Sigmoid colon (tissue), 6 donors: ENCODE measurements at regions not wholly inside any gene's neighbourhood (a gene's known extent, or its start where the extent isn't known, plus 50 kb on each side); places are given as distances from the start of the nearest gene placed in this dataset.

Experiments used
- DNase-seq: peaks from one replicate; pipeline ENCODE4 v3.0.0-alpha.2; 2019
- H3K27ac ChIP-seq, 4 donors: fragments of 200-600 bp; sonication (generic); one replicate each; pipeline ENCODE4 v1.5.1; 2016 to 2019; ENCODE audit warnings: mild to moderate bottlenecking in 1 of 4
- H3K27me3 ChIP-seq, 3 donors: fragments of 200-600 bp; sonication (generic); one replicate each; pipeline ENCODE4 v1.5.1; 2019; ENCODE audit warnings: mild to moderate bottlenecking in 1 of 3
- H3K36me3 ChIP-seq, 4 donors: fragments of 200-600 bp; sonication (generic); one replicate each; pipeline ENCODE4 v1.5.1; 2016 to 2019
- H3K4me1 ChIP-seq, 4 donors: fragments of 200-600 bp; sonication (generic); one replicate each; pipeline ENCODE4 v1.5.1; 2017 to 2019
- H3K4me3 ChIP-seq, 4 donors: fragments of 200-600 bp; sonication (generic); one replicate each; pipeline ENCODE4 v1.5.1; 2017 to 2019; ENCODE audit warnings: mild to moderate bottlenecking in 2 of 4, moderate library complexity in 1 of 4
- H3K9me3 ChIP-seq, 4 donors: fragments of 200-600 bp in 3 of 4; sonication (generic) in 3 of 4; one replicate each; pipeline versions ENCODE4 v1.5.1 to v1.6.1; 2013 to 2019
- CTCF ChIP-seq, 4 experiments: fragments of 450-650 bp in 3 of 4; fragments of 200-600 bp in 1 of 4; IDR thresholded peaks; one replicate each; pipeline ENCODE4 v1.5.1; 2016 to 2019; ENCODE audit warnings: antibody characterized with exemption in 4 of 4, mild to moderate bottlenecking in 3 of 4, moderate library complexity in 2 of 4
- EP300 ChIP-seq, 4 donors: sonication (generic); formaldehyde crosslinking; IDR thresholded peaks; one replicate each; pipeline ENCODE4 v1.6.1; 2017; ENCODE audit warnings: antibody characterized with exemption in 4 of 4
- POLR2A ChIP-seq, 2 donors: fragments of 450-650 bp; IDR thresholded peaks; one replicate each; pipeline ENCODE4 v1.6.1; 2016; ENCODE audit warnings: antibody characterized with exemption in 2 of 2, mild to moderate bottlenecking in 2 of 2, moderate library complexity in 2 of 2
- POLR2AphosphoS5 ChIP-seq, 4 donors: sonication (generic); formaldehyde crosslinking; IDR thresholded peaks; one replicate each; pipeline ENCODE4 v1.6.1; 2017; ENCODE audit warnings: antibody characterized with exemption in 4 of 4
- WGBS, 2 donors: extraction: QIAGEN DNeasy Blood & Tissue Kit; methylation state at CpG; one replicate each; pipeline ENCODE4 v1.1.7; 2013; 5-methylcytosine and 5-hydroxymethylcytosine counted together
- intact Hi-C: fragments of 100-400 bp; cut with DNase I; formaldehyde crosslinking; loops from one replicate; pipeline ENCODE4 v1.15.1; 2023
- donor health status: healthy with polysubstance abuse.
- donor health status: healthy.

- TF ChIP-seq CTCF (IDR thresholded peaks at IDR 0.05) (no peak), POLR2AphosphoS5 (IDR thresholded peaks at IDR 0.05) (no peak), EP300 (IDR thresholded peaks at IDR 0.05) (no peak)
- DNase-seq: no peak
- Histone ChIP-seq H3K4me1 (no peaks in the 10 kb centered on the region), H3K9me3 (no peaks in the 10 kb centered on the region), H3K36me3 (no peaks in the 10 kb centered on the region), H3K27ac (no peak overlapping the region), H3K4me3 (no peak overlapping the region), H3K27me3 (no peaks in the 10 kb centered on the region)
- intact Hi-C loops: no loop called here
- 66 to 72% methylated on average over 2 of the region's 2 CpGs for WGBS, 2 donors
These were observed 319.7 kb upstream of the LRIG3 start for GRCh38 chr12:59240048-59240447.

GRCh38 chr12:59234391-59234790, 314.1 kb upstream of the LRIG3 start:
- H3K4me3 ChIP-seq: no peak overlapping the region
- no peak overlapping the region for H3K27ac ChIP-seq
- H3K36me3 ChIP-seq: no peaks in the 10 kb centered on the region
- H3K4me1 ChIP-seq: no peaks in the 10 kb centered on the region
- DNase-seq: no peak
- no peaks in the 10 kb centered on the region for H3K9me3 ChIP-seq
- 81 to 86% methylated on average over 10 of the region's 10 CpGs for WGBS, 2 donors
- H3K27me3 ChIP-seq: no peaks in the 10 kb centered on the region
- no peak for TF ChIP-seq CTCF (IDR thresholded peaks at IDR 0.05)
- no peak for TF ChIP-seq POLR2A (IDR thresholded peaks at IDR 0.05)
- no peak for TF ChIP-seq EP300 (IDR thresholded peaks at IDR 0.05)
- no peak for TF ChIP-seq POLR2AphosphoS5 (IDR thresholded peaks at IDR 0.05)
- intact Hi-C loops: no loop called here

GRCh38 chr12:59230334-59230733, 310.0 kb upstream of the LRIG3 start:
- Histone ChIP-seq H3K4me1 (no peaks in the 10 kb centered on the region), H3K36me3 (no peaks in the 10 kb centered on the region)

DNA sequence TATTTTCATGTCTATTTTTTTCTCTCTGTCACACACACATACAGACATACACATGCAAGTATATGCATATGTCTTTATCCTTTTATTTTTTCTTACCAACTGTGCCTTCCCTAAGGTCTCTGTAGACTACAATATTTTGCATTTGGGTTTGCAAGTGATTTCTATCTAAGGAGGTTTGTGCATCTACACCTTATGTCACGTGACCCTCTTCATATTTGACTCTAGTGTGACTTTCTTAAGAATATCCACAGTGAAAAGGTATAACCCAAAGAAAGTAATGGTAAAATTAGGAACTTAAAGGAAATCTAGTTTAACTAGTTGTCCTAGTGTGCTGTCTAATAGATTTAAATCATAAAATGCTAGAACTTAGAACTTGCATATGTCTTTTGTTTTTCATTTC, 298.8 kb upstream of the LRIG3 start:
- no peak overlapping the region for H3K4me3 ChIP-seq
- intact Hi-C loops: no loop called here
- no peak for TF ChIP-seq CTCF (IDR thresholded peaks at IDR 0.05)
- TF ChIP-seq POLR2AphosphoS5 (IDR thresholded peaks at IDR 0.05): no peak
- no peak for TF ChIP-seq POLR2A (IDR thresholded peaks at IDR 0.05)
- TF ChIP-seq EP300 (IDR thresholded peaks at IDR 0.05): no peak
- WGBS, 2 donors: 73 to 90% methylated on average over 1 of the region's 1 CpG
- H3K27ac ChIP-seq: no peak overlapping the region
- no peaks in the 10 kb centered on the region for H3K36me3 ChIP-seq
- H3K9me3 ChIP-seq: no peaks in the 10 kb centered on the region
- DNase-seq: no peak
- no peaks in the 10 kb centered on the region for H3K27me3 ChIP-seq
- H3K4me1 ChIP-seq: no peaks in the 10 kb centered on the region

More at GRCh38 chr12:59230334-59230733, 310.0 kb upstream of the LRIG3 start:
- DNase-seq: no peak
- Histone ChIP-seq H3K27ac (no peak overlapping the region), H3K27me3 (no peaks in the 10 kb centered on the region), H3K9me3 (no peaks in the 10 kb centered on the region), H3K4me3 (no peak overlapping the region)
- no peak for TF ChIP-seq CTCF (IDR thresholded peaks at IDR 0.05)
- no peak for TF ChIP-seq POLR2A (IDR thresholded peaks at IDR 0.05)
- TF ChIP-seq EP300 (IDR thresholded peaks at IDR 0.05): no peak
- TF ChIP-seq POLR2AphosphoS5 (IDR thresholded peaks at IDR 0.05): no peak
- intact Hi-C loops: no loop called here

DNA sequence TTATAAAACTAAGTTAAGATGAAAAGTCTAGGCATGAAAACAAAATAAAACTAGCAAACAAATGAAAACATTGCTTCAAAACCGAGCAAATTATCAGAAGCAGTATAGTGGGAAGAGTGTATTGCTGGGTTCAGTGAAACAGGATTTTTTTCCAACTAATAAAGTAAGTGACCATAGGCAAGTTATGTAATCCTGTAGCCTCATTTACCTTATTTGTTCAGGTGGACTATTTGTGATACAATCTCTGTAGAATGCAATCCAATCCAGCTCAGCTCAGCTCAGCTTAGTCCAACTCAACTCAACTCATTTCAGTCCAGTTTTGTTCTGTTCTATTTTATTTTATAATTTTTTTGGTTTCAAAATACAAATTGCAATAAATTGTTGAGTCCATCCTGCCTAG, 276.7 kb upstream of the LRIG3 start:
- Histone ChIP-seq H3K4me3 (no peak overlapping the region), H3K27me3 (no peaks in the 10 kb centered on the region), H3K36me3 (no peaks in the 10 kb centered on the region), H3K9me3 (no peaks in the 10 kb centered on the region), H3K4me1 (no peaks in the 10 kb centered on the region), H3K27ac (no peak overlapping the region)
- intact Hi-C loops: no loop called here
- 76 to 94% methylated on average over 1 of the region's 1 CpG for WGBS, 2 donors
- no peak for DNase-seq
- TF ChIP-seq CTCF (IDR thresholded peaks at IDR 0.05) (no peak), POLR2A (IDR thresholded peaks at IDR 0.05) (no peak), POLR2AphosphoS5 (IDR thresholded peaks at IDR 0.05) (no peak), EP300 (IDR thresholded peaks at IDR 0.05) (no peak)
